GM12878 (cell line): ENCODE measurements at regions not wholly inside any gene's neighbourhood (a gene's known extent, or its start where the extent isn't known, plus 50 kb on each side); places are given as distances from the start of the nearest gene placed in this dataset.

Source experiments
- ATAC-seq: fragments of 200-7000 bp; cut with Tn5 transposase; 3 replicates; pipeline ENCODE4 v1.9.1; 2020; ENCODE audit warnings: mild to moderate bottlenecking, moderate library complexity
- BruUV-seq: library from RNA; stranded (reverse); fragments of 400-500 nt; replicated peaks from 2 replicates; lab custom pipeline; 2021; lab: Mats Ljungman, UMichigan
- CTCF ChIA-PET: fragments of 300-600 bp; sonication (Branson Sonifier 250); formaldehyde crosslinking; extraction: SDS; loops from one replicate; lab custom pipeline; 2021; ENCODE audit warnings: inconsistent platforms; lab: Yijun Ruan, JAX
- POLR2A ChIA-PET: fragments of 350-600 bp; formaldehyde crosslinking; extraction: SDS; loops from one replicate; lab custom pipeline; 2021; ENCODE audit warnings: inconsistent platforms; lab: Charles Lee
- RAD21 ChIA-PET: fragments of 300-600 bp; sonication (Branson Sonifier 250); formaldehyde crosslinking; loops from one replicate; lab custom pipeline; 2023; ENCODE audit warnings: antibody characterized with exemption; ENCODE audit not compliant: unreplicated experiment; lab: Charles Lee
- SMC1A ChIA-PET: fragments of 300-600 bp; sonication (Branson Sonifier 250); formaldehyde crosslinking; loops from one replicate; lab custom pipeline; 2023; ENCODE audit not compliant: unreplicated experiment, uncharacterized antibody; lab: Charles Lee
- DNase-seq: peaks from one replicate; pipeline ENCODE4 v3.0.0-alpha.2; 2011; ENCODE audit warnings: low read depth, low spot score
- FAIRE-seq: peaks from 3 replicates; lab custom pipeline; 2011; peaks lifted over from hg19 to GRCh38; lab: Jason Lieb, UNC
- H2AFZ ChIP-seq: 2 replicates; pipeline ENCODE4 v1.6.0; 2011; ENCODE audit warnings: low read depth, low read length, control low read depth; ENCODE audit not compliant: control insufficient read depth
- H3K27ac ChIP-seq: 2 replicates; pipeline ENCODE4 v1.5.1; 2011; ENCODE audit warnings: control low read depth; ENCODE audit not compliant: control insufficient read depth, insufficient read depth
- H3K27me3 ChIP-seq, 2 experiments: replicated peaks in 1 of 2; 2 replicates each; pipeline versions ENCODE4 v1.6.0 to v1.6.1; 2011; ENCODE audit warnings: low read length in 1 of 2; ENCODE audit not compliant: control insufficient read depth in 2 of 2, insufficient read depth in 2 of 2
- H3K36me3 ChIP-seq, 2 experiments: 2 replicates each; pipeline ENCODE4 v1.5.1; 2011; ENCODE audit warnings: low read length in 1 of 2; ENCODE audit not compliant: control insufficient read depth in 2 of 2, insufficient read depth in 2 of 2
- H3K4me1 ChIP-seq: 2 replicates; pipeline ENCODE4 v1.6.1; 2011; ENCODE audit warnings: mild to moderate bottlenecking, low read length, moderate library complexity, mixed read lengths; ENCODE audit not compliant: control insufficient read depth, insufficient read depth
- H3K4me2 ChIP-seq: 2 replicates; pipeline ENCODE4 v1.6.0; 2011; ENCODE audit warnings: control low read depth; ENCODE audit not compliant: control insufficient read depth, insufficient read depth
- H3K4me3 ChIP-seq: fragments of 200-600 bp; sonication (generic); 2 replicates; pipeline ENCODE4 v1.5.1; 2016
- H3K79me2 ChIP-seq: 2 replicates; pipeline ENCODE4 v1.6.0; 2011; ENCODE audit warnings: low read length; ENCODE audit not compliant: control insufficient read depth, insufficient read depth
- H3K9ac ChIP-seq: 2 replicates; pipeline ENCODE4 v1.8.0; 2011; ENCODE audit warnings: low read length, control low read depth, mixed read lengths; ENCODE audit not compliant: control insufficient read depth, insufficient read depth
- H3K9me3 ChIP-seq: replicated peaks from 3 replicates; pipeline ENCODE4 v1.5.1; 2011; ENCODE audit warnings: mild to moderate bottlenecking, low read length; ENCODE audit not compliant: control insufficient read depth, insufficient read depth
- H4K20me1 ChIP-seq: 2 replicates; pipeline ENCODE4 v1.6.0; 2011; ENCODE audit not compliant: control insufficient read depth, insufficient read depth
- BCL11A ChIP-seq: IDR thresholded peaks from 2 replicates; pipeline ENCODE4 v1.6.1; 2011; ENCODE audit warnings: low read depth, low read length
- RB1 ChIP-seq: fragments of 450-650 bp; formaldehyde crosslinking; IDR thresholded peaks from 2 replicates; pipeline ENCODE4 v1.6.1; 2017; ENCODE audit warnings: mild to moderate bottlenecking, borderline replicate concordance
- YBX1 ChIP-seq: fragments of 450-650 bp; IDR thresholded peaks from 2 replicates; pipeline ENCODE4 v1.6.1; 2016; ENCODE audit warnings: antibody characterized with exemption
- WGBS: methylation state at CpG from one replicate; pipeline ENCODE4 v1.1.6; 2016; ENCODE audit warnings: low lambda C conversion rate; ENCODE audit not compliant: insufficient replicate concordance, insufficient coverage; ENCODE audit errors: missing lambda C conversion rate; 5-methylcytosine and 5-hydroxymethylcytosine counted together
- in situ Hi-C: fragments of 300-500 bp; cut with MboI; formaldehyde crosslinking; loops from 9 replicates; pipeline ENCODE4 v1.14.3; 2018; ENCODE audit warnings: mixed read lengths
- intact Hi-C: fragments of 100-400 bp; cut with micrococcal nuclease; formaldehyde crosslinking; loops from one replicate; pipeline ENCODE4 v1.14.2; 2022; ENCODE audit not compliant: unreplicated experiment
- TF ChIP-seq, protein P1 (sequence below): fragments of 450-650 bp; IDR thresholded peaks from 2 replicates; pipeline ENCODE4 v1.6.1; 2018; ENCODE audit warnings: mild to moderate bottlenecking, low read depth, moderate library complexity; ENCODE audit not compliant: partially characterized antibody
- TF ChIP-seq, protein P2 (sequence below): IDR thresholded peaks from 2 replicates; pipeline ENCODE4 v1.6.1; 2012; ENCODE audit warnings: low read depth, low read length, improper control_type of control experiment
- TF ChIP-seq, protein P3 (sequence below): fragments of 450-650 bp; IDR thresholded peaks from 2 replicates; pipeline ENCODE4 v1.6.1; 2017; ENCODE audit warnings: mild to moderate bottlenecking
- TF ChIP-seq, protein P4 (sequence below): fragments of 450-650 bp; IDR thresholded peaks from 2 replicates; pipeline ENCODE4 v1.6.1; 2017; ENCODE audit warnings: antibody characterized with exemption, mild to moderate bottlenecking, moderate library complexity

DNA sequence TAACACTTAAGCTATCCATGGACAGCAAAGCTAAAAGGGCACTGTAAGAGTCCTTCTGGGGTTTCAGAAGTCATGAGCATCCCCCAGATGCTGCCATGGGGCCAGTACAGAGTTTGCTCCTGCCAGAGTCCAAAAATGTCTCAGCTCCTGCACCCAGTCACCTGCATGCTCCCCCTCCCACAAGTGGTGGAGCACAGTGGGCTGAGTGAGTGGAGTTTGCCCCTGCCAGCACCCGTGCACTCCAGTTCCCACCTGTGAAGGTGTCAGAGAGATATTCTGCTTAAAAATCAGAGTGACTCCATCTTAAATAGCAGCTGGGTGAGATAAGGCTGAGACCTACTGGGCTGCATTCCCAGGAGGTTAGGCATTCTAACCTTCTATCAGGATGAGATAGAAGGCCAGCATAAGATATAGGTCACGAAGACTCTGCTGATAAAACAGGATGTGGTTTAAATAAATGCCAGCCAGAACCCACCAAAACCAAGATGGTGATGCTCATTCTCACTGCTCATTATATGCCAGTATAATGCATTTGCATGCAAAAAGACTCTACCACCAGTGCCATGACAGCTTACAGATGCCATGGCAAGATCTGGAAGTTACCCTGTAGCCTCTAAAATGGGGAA is 140.1 kb upstream of the ZNF92 start:
- 23% methylated on average over 2 of the region's 2 CpGs for whole genome bisulfite sequencing
- intact Hi-C loops = no loop called here

More for the DNA sequence above, 140.1 kb upstream of the ZNF92 start:
- POLR2A ChIA-PET = no interaction called here
- BruUV-seq = no TSS peak
- Histone ChIP-seq H2AFZ (no peak overlapping the region), H3K27me3 (no peaks in the 10 kb centered on the region), H4K20me1 (no peaks in the 10 kb centered on the region), H3K36me3 (no peaks in the 10 kb centered on the region), H3K4me3 (no peak overlapping the region), H3K79me2 (no peaks in the 10 kb centered on the region), H3K9ac (no peak overlapping the region), H3K9me3 (no peaks in the 10 kb centered on the region), H3K4me1 (no peaks in the 10 kb centered on the region), H3K27ac (no peak overlapping the region), H3K4me2 (no peak overlapping the region)
- TF ChIP-seq RB1 = no peak
- no peak for TF ChIP-seq BCL11A
- no peak for TF ChIP-seq YBX1
- TF ChIP-seq, protein P1, sequence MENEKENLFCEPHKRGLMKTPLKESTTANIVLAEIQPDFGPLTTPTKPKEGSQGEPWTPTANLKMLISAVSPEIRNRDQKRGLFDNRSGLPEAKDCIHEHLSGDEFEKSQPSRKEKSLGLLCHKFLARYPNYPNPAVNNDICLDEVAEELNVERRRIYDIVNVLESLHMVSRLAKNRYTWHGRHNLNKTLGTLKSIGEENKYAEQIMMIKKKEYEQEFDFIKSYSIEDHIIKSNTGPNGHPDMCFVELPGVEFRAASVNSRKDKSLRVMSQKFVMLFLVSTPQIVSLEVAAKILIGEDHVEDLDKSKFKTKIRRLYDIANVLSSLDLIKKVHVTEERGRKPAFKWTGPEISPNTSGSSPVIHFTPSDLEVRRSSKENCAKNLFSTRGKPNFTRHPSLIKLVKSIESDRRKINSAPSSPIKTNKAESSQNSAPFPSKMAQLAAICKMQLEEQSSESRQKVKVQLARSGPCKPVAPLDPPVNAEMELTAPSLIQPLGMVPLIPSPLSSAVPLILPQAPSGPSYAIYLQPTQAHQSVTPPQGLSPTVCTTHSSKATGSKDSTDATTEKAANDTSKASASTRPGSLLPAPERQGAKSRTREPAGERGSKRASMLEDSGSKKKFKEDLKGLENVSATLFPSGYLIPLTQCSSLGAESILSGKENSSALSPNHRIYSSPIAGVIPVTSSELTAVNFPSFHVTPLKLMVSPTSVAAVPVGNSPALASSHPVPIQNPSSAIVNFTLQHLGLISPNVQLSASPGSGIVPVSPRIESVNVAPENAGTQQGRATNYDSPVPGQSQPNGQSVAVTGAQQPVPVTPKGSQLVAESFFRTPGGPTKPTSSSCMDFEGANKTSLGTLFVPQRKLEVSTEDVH = no peak
- TF ChIP-seq, protein P2, sequence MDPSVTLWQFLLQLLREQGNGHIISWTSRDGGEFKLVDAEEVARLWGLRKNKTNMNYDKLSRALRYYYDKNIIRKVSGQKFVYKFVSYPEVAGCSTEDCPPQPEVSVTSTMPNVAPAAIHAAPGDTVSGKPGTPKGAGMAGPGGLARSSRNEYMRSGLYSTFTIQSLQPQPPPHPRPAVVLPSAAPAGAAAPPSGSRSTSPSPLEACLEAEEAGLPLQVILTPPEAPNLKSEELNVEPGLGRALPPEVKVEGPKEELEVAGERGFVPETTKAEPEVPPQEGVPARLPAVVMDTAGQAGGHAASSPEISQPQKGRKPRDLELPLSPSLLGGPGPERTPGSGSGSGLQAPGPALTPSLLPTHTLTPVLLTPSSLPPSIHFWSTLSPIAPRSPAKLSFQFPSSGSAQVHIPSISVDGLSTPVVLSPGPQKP = no peak
- TF ChIP-seq, protein P3, sequence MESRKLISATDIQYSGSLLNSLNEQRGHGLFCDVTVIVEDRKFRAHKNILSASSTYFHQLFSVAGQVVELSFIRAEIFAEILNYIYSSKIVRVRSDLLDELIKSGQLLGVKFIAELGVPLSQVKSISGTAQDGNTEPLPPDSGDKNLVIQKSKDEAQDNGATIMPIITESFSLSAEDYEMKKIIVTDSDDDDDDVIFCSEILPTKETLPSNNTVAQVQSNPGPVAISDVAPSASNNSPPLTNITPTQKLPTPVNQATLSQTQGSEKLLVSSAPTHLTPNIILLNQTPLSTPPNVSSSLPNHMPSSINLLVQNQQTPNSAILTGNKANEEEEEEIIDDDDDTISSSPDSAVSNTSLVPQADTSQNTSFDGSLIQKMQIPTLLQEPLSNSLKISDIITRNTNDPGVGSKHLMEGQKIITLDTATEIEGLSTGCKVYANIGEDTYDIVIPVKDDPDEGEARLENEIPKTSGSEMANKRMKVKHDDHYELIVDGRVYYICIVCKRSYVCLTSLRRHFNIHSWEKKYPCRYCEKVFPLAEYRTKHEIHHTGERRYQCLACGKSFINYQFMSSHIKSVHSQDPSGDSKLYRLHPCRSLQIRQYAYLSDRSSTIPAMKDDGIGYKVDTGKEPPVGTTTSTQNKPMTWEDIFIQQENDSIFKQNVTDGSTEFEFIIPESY = no peak
- TF ChIP-seq, protein P4, sequence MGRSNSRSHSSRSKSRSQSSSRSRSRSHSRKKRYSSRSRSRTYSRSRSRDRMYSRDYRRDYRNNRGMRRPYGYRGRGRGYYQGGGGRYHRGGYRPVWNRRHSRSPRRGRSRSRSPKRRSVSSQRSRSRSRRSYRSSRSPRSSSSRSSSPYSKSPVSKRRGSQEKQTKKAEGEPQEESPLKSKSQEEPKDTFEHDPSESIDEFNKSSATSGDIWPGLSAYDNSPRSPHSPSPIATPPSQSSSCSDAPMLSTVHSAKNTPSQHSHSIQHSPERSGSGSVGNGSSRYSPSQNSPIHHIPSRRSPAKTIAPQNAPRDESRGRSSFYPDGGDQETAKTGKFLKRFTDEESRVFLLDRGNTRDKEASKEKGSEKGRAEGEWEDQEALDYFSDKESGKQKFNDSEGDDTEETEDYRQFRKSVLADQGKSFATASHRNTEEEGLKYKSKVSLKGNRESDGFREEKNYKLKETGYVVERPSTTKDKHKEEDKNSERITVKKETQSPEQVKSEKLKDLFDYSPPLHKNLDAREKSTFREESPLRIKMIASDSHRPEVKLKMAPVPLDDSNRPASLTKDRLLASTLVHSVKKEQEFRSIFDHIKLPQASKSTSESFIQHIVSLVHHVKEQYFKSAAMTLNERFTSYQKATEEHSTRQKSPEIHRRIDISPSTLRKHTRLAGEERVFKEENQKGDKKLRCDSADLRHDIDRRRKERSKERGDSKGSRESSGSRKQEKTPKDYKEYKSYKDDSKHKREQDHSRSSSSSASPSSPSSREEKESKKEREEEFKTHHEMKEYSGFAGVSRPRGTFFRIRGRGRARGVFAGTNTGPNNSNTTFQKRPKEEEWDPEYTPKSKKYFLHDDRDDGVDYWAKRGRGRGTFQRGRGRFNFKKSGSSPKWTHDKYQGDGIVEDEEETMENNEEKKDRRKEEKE = no peak
- RAD21 ChIA-PET = no interaction called here
- CTCF ChIA-PET = no interaction called here
- SMC1A ChIA-PET = no interaction called here
- no peak for FAIRE-seq
- DNase-seq = no peak
- ATAC-seq = no peak
- in situ Hi-C loops = no loop called here
